ENCODE measurements at regions not wholly inside any gene's neighbourhood (a gene's known extent, or its start where the extent isn't known, plus 50 kb on each side); places are given as distances from the start of the nearest gene placed in this dataset.
"Not testable (repeated sequence)": the region's sequence is repeated elsewhere in the genome, so short reads cannot be mapped to it uniquely, and the experiment has no call there.

GRCh38 chr6:105675715-105676397 lies 273.0 kb upstream of the PREP start:
- Histone ChIP-seq H3K36me3 (ENCODE audit: control insufficient read depth in 2 of 2, extremely low read depth in 1 of 2, insufficient read depth in 2 of 2, low read length in 2 of 2) (no peaks in the 10 kb centered on the region), H3K79me2 (ENCODE audit: control insufficient read depth, insufficient read depth, low read length) (no peaks in the 10 kb centered on the region), H3K27me3 (ENCODE audit: control insufficient read depth in 2 of 2, insufficient read depth in 2 of 2, low read length in 2 of 2) (no peaks in the 10 kb centered on the region), H3K9me1 (replicated peaks; ENCODE audit: control insufficient read depth, extremely low read depth, insufficient read depth, low read length) (no peaks in the 10 kb centered on the region), H3K9ac (replicated peaks; ENCODE audit: extremely low read depth, insufficient read depth, low read length) (no peak overlapping the region), H3K4me1 (ENCODE audit: control insufficient read depth, extremely low read depth, insufficient read depth, low read length) (no peaks in the 10 kb centered on the region), H4K20me1 (replicated peaks; ENCODE audit: control insufficient read depth, extremely low read depth, insufficient read depth, low read length) (no peaks in the 10 kb centered on the region), H3K27ac (ENCODE audit: insufficient read depth, low read depth, low read length) (no peak overlapping the region), H3K4me3 (replicated peaks in 1 of 3; ENCODE audit: insufficient read depth in 1 of 3, low read depth in 1 of 3, low read length in 3 of 3) (no peak overlapping the region), H2AFZ (ENCODE audit: low read depth, low read length) (no peak overlapping the region), H3K9me3 (replicated peaks; ENCODE audit: control insufficient read depth, insufficient read depth, low read length) (no peaks in the 10 kb centered on the region), H3K4me2 (ENCODE audit: insufficient read depth, low read length) (no peak overlapping the region)
- BruUV-seq (replicated peaks) = no TSS peak
- TF ChIP-seq GATA2 (IDR thresholded peaks at IDR 0.05; ENCODE audit: insufficient read depth, insufficient read length, low read depth, low read length) = no peak
- TF ChIP-seq CTCF (IDR thresholded peaks at IDR 0.05; ENCODE audit: extremely low read depth in 1 of 2, insufficient read depth in 1 of 2, low read depth in 1 of 2, low read length in 2 of 2) = no peak
- TF ChIP-seq POLR2A (IDR thresholded peaks at IDR 0.05; ENCODE audit: low read depth, low read length) = no peak
- TF ChIP-seq EZH2 (IDR thresholded peaks at IDR 0.05; ENCODE audit: borderline replicate concordance, low read depth, low read length, severe bottlenecking) = no peak
- no peak for TF ChIP-seq POLR2AphosphoS5 (IDR thresholded peaks at IDR 0.05; ENCODE audit: insufficient read depth, low read depth, low read length)
- TF ChIP-seq JUN (IDR thresholded peaks at IDR 0.05; ENCODE audit: borderline replicate concordance, insufficient read depth, insufficient read length, low read depth) = no peak
- TF ChIP-seq MAX (IDR thresholded peaks at IDR 0.05; ENCODE audit: insufficient read depth, insufficient read length) = no peak
- no peak for TF ChIP-seq MYC (IDR thresholded peaks at IDR 0.05; ENCODE audit: low read depth, low read length)
- no peak for TF ChIP-seq FOS (IDR thresholded peaks at IDR 0.05; ENCODE audit: borderline replicate concordance, insufficient read depth, low read length)
- ChIA-PET POLR2A (no interaction called here), CTCF (no interaction called here)
- DNase-seq (ENCODE audit: low read depth, low spot score) (no peak), FAIRE-seq (no peak)
- dilution Hi-C loops (cut with MboI; ENCODE audit: extremely low pct_ligation_motif_present, low sequenced_read_pairs) (no loop called here), intact Hi-C loops (cut with micrococcal nuclease) (no loop called here)

- H3K9ac ChIP-seq (replicated peaks; ENCODE audit: extremely low read depth, insufficient read depth, low read length); H2AFZ ChIP-seq (ENCODE audit: low read depth, low read length); H3K4me3 ChIP-seq (replicated peaks in 1 of 3; ENCODE audit: insufficient read depth in 1 of 3, low read depth in 1 of 3, low read length in 3 of 3); BruUV-seq (replicated peaks); H3K79me2 ChIP-seq (ENCODE audit: control insufficient read depth, insufficient read depth, low read length); H3K4me1 ChIP-seq (ENCODE audit: control insufficient read depth, extremely low read depth, insufficient read depth, low read length); CTCF ChIA-PET; H3K27me3 ChIP-seq (ENCODE audit: control insufficient read depth in 2 of 2, insufficient read depth in 2 of 2, low read length in 2 of 2); H4K20me1 ChIP-seq (replicated peaks; ENCODE audit: control insufficient read depth, extremely low read depth, insufficient read depth, low read length); dilution Hi-C loops (cut with MboI; ENCODE audit: extremely low pct_ligation_motif_present, low sequenced_read_pairs); POLR2A ChIA-PET; H3K9me1 ChIP-seq (replicated peaks; ENCODE audit: control insufficient read depth, extremely low read depth, insufficient read depth, low read length); H3K27ac ChIP-seq (ENCODE audit: insufficient read depth, low read depth, low read length); H3K9me3 ChIP-seq (replicated peaks; ENCODE audit: control insufficient read depth, insufficient read depth, low read length); FAIRE-seq; H3K36me3 ChIP-seq (ENCODE audit: control insufficient read depth in 2 of 2, extremely low read depth in 1 of 2, insufficient read depth in 2 of 2, low read length in 2 of 2); DNase-seq (ENCODE audit: low read depth, low spot score); intact Hi-C loops (cut with micrococcal nuclease); H3K4me2 ChIP-seq (ENCODE audit: insufficient read depth, low read length): not testable (repeated sequence)
Measured at GRCh38 chr6:105672856-105673538, 270.1 kb upstream of the PREP start.
